ENCODE measurements at regions not wholly inside any gene's neighbourhood (a gene's known extent, or its start where the extent isn't known, plus 50 kb on each side); places are given as distances from the start of the nearest gene placed in this dataset.
"Not testable (repeated sequence)": the region's sequence is repeated elsewhere in the genome, so short reads cannot be mapped to it uniquely, and the experiment has no call there.

GRCh38 chr13:55649485-55649884 lies 1491.2 kb upstream of the PRR20A start:
- no peak for DNase-seq (ENCODE audit: low spot score)
- intact Hi-C loops (cut with DNase I) = no loop called here

- intact Hi-C loops (cut with DNase I) = no loop called here
- DNase-seq (ENCODE audit: low spot score) = no peak
These were observed 1488.1 kb upstream of the PRR20A start for GRCh38 chr13:55652657-55653056.

- intact Hi-C loops (cut with DNase I) = no loop called here
- no peak for DNase-seq (ENCODE audit: low spot score)
These were observed 1487.2 kb upstream of the PRR20A start for GRCh38 chr13:55653497-55653896.

- intact Hi-C loops (cut with DNase I) = no loop called here
- DNase-seq (ENCODE audit: low spot score) = no peak
These were observed 1486.5 kb upstream of the PRR20A start for GRCh38 chr13:55654243-55654642.

- DNase-seq (ENCODE audit: low spot score); intact Hi-C loops (cut with DNase I): not testable (repeated sequence)
These were observed 1480.5 kb upstream of the PRR20A start for GRCh38 chr13:55660264-55660663.

GRCh38 chr13:55660851-55661250 lies 1479.9 kb upstream of the PRR20A start:
- intact Hi-C loops (cut with DNase I) = no loop called here

DNA sequence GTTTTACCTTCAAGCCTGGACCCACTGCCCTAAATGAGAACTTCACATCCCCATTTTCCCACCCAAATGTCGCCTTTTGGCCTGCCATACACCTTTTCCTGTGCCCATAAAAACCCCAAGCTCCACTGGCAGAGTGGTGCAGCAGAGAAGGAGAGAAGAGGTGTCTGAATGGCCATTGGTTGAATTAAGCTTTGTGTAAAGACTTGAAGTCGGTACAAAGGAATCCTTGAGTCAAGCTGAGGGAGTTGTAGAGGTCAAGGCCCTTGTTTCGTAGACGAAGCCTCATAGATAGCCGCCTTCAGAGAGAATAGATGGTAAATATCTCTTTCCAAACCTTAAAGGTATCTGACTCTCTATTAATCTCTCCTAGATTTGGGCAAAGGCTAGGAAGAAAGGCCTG lies 1479.2 kb upstream of the PRR20A start:
- intact Hi-C loops (cut with DNase I) = no loop called here
- no peak for DNase-seq (ENCODE audit: low spot score)

More at GRCh38 chr13:55660851-55661250, 1479.9 kb upstream of the PRR20A start:
- DNase-seq (ENCODE audit: low spot score) = no peak

GRCh38 chr13:55664178-55664577 lies 1476.5 kb upstream of the PRR20A start:
- intact Hi-C loops (cut with DNase I) = no loop called here

GRCh38 chr13:55669051-55669450 lies 1471.7 kb upstream of the PRR20A start:
- no peak for DNase-seq (ENCODE audit: low spot score)
- intact Hi-C loops (cut with DNase I) = no loop called here

More at GRCh38 chr13:55664178-55664577, 1476.5 kb upstream of the PRR20A start:
- no peak for DNase-seq (ENCODE audit: low spot score)

DNA sequence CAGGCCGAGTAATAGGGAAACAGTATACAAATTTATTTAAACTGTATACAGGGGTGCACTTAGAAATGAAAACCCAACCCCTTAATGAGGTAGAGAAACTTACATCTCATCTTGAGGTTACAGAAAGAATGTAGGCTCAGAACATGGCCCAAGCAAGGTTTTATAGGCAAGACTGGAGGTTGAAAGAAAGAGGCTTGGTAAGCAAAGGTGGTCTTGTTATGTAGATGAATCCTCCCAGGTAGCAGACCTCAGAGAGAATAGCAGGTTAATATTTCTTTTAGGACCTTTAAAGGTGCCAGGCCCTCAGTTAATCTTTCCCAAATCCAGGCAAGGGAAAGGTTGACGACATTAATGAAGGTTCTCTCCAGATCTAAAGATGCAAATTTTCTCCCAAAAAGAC lies 1466.8 kb upstream of the PRR20A start:
- intact Hi-C loops (cut with DNase I) = no loop called here
- no peak for DNase-seq (ENCODE audit: low spot score)

GRCh38 chr13:55682776-55683175 lies 1457.9 kb upstream of the PRR20A start:
- intact Hi-C loops (cut with DNase I) = no loop called here
- DNase-seq (ENCODE audit: low spot score) = no peak

- intact Hi-C loops (cut with DNase I) = no loop called here
These were observed 1435.2 kb upstream of the PRR20A start for GRCh38 chr13:55705526-55705925.

GRCh38 chr13:55705971-55706370 lies 1434.7 kb upstream of the PRR20A start:
- no peak for DNase-seq (ENCODE audit: low spot score)

More at GRCh38 chr13:55705526-55705925, 1435.2 kb upstream of the PRR20A start:
- DNase-seq (ENCODE audit: low spot score) = no peak

DNA sequence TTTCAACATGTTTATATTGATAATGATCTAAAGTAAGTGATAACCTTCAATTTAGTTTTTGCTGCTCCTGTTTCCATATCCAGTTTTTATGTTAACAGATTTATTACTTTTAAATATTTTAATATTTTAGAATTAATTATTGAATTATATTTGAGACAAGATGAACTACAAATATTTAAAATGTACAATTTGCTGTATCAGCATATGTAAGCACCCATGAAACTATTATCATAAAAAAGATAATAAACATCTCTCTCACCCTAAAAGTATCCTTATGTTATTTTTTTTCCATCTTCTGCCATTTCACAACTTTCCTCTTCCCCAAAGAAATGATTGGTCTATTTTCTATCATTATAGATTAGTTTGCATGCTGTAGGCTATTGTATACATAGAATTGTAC lies 1426.6 kb upstream of the PRR20A start:
- no peak for DNase-seq (ENCODE audit: low spot score)
- intact Hi-C loops (cut with DNase I) = no loop called here

More at GRCh38 chr13:55705971-55706370, 1434.7 kb upstream of the PRR20A start:
- intact Hi-C loops (cut with DNase I) = no loop called here

DNA sequence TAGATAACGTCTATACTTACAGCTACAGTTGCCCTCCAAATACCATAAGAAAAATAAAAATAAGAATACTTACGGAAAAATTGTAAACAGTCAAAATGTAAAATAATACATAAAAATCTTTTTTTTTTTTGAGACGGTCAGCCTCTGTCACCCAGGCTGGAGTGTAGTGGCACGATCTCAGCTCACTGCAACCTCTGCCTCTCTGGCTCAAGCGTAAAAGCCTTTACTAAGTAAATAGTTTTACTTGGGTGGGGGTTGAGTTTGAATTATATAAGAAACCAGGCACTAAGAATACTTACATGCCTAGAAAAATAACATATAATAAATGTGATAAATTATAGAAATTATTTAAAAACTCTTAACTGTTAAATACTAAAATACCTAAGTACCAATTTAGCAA lies 1413.0 kb upstream of the PRR20A start:
- intact Hi-C loops (cut with DNase I) = no loop called here
- DNase-seq (ENCODE audit: low spot score) = no peak

- intact Hi-C loops (cut with DNase I) = no loop called here
- no peak for DNase-seq (ENCODE audit: low spot score)
These were observed 1412.5 kb upstream of the PRR20A start for GRCh38 chr13:55728247-55728646.

- intact Hi-C loops (cut with DNase I) = no loop called here
- no peak for DNase-seq (ENCODE audit: low spot score)
These were observed 1394.9 kb upstream of the PRR20A start for GRCh38 chr13:55745828-55746227.

- DNase-seq (ENCODE audit: low spot score) = no peak
- intact Hi-C loops (cut with DNase I) = no loop called here
These were observed 1378.7 kb upstream of the PRR20A start for GRCh38 chr13:55761986-55762385.

DNA sequence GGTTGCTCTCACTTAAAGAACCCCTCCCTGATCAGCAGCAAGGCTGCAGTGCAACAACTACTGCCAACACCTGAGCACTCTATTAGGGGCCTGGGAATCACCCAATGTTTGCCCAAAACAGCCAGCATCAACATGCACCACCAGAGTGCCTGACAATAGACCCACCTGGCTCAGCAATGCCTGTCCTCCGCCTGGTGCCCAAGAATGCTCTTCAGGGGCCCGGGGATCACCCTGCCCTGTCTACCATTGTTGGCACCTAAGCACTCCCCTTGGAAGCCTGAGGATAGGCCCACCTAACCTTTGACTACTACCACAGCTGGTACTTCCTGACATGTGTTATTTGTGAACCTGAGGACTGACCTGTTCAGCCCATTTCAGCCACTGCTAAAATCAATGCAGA lies 1363.1 kb upstream of the PRR20A start:
- DNase-seq (ENCODE audit: low spot score) = no peak
- intact Hi-C loops (cut with DNase I) = no loop called here

GRCh38 chr13:55783841-55784240 lies 1356.9 kb upstream of the PRR20A start:
- intact Hi-C loops (cut with DNase I) = no loop called here
- no peak for DNase-seq (ENCODE audit: low spot score)

- no peak for DNase-seq (ENCODE audit: low spot score)
- intact Hi-C loops (cut with DNase I) = no loop called here
These were observed 1352.2 kb upstream of the PRR20A start for GRCh38 chr13:55788548-55788947.

DNA sequence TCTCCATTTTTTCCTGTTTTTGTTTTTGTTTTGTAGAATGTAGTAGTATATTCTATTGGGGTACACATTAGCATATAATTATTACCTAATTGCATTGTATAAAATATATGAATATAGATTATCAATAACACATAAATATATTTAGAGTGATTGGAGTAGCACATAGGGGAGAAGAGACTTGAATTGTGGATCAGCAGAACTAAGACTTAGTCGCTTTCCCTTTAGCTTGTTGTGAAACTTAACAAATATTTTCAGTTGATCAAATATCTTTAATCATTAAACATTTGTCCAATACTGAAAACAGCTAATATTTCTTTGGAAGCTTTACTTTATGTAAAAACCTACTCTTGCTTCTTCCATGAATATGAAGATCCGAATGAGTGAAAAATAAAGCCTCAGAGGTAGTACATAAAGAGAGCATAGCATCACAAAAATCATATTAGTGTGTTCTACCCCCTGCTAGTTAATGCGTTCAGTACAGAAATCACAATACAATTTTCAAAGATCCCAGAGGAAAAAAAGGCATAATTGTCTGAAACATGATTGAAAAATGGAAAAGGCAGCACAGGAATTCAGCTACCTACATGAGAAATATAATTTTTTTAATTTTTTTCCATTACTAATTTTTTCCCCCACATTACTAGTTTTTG lies 1348.0 kb upstream of the PRR20A start:
- intact Hi-C loops (cut with DNase I) = no loop called here

More for the DNA sequence above, 1348.0 kb upstream of the PRR20A start:
- DNase-seq (ENCODE audit: low spot score) = no peak

Data from posterior vena cava (tissue), 2 donors.